ENCODE measurements at regions not wholly inside any gene's neighbourhood (a gene's known extent, or its start where the extent isn't known, plus 50 kb on each side); places are given as distances from the start of the nearest gene placed in this dataset.

DNA sequence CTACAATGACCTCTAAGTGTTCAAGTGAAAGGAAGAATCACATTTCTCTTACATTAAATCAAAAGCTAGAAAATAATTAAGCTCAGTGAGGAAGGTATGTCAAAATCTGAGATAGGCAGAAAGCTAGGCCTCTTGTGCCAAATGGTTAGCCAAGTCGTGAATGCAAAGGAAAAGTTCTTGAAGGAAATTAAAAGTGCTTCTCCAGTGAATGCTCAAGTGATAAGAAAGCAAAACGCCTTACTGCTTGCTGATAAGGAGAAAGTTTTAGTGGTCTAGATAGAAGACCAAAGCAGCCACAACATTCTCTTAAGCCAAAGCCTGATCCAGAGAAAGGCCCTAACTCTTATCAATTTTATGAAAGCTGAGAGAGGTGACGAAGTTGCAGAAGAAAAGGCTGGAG lies 932.3 kb upstream of the ACVR2A start:
- no peak for DNase-seq (ENCODE audit: low read depth in 2 of 2)

DNA sequence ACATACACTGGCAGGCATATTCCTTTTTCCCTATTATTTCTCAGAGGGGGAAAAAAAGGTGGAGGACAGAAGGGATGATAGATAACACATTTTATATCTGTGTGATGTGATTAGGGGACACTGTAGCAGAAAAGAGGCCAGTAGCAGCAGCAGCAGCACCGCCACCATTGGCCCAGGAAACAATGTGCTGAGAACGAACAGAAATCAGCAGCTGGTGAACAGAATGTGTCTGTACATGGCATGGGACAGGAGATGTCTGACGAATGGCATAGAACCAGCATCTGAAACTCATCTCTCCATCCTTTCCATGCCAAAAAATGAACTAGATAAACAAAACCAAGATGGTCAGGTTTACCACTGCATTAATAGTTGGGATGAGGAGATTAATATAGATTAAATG lies 936.1 kb upstream of the ACVR2A start:
- no peak for DNase-seq (ENCODE audit: low read depth in 2 of 2)

DNA sequence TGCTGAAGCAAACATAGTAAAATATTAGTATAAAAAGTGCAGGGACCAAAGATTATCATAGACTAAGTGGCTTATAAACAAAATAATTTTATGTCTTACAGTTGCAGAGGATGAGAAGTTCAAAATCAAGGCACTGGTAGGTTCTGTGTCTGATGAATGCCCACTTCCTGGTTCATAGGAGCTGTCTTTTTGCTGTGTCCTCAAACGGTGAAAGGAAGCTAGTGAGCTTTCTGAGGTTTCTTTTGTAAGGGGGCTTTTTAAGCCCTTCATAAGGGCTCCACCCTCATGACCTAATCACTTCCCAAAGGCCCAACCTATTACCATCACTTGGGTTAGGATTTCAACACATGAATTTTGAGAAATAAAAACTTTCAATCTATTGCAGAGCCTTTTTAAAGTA lies 946.7 kb upstream of the ACVR2A start:
- DNase-seq (ENCODE audit: low read depth in 2 of 2), result no peak

DNA sequence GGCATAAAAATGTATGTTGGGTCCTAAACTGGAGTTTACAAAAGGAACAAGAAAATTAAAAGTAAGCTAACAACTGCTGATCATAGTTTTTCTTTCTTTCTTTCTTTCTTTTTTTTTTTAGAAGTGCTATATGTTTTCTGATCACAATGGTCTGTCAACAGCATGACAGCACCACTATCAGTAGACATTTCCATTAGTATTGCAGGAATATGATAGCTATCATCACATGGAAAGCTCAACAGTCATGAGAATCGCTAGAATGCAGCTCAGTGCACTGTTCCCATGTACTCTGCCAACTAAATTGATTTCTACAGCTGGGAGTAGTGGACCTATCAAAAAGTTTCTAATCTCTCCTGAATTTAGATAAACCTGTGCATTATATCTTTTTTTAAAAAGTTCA lies 950.3 kb upstream of the ACVR2A start:
- DNase-seq (ENCODE audit: low read depth in 2 of 2), result peak in 1 of 2 donors; percentile 10

DNA sequence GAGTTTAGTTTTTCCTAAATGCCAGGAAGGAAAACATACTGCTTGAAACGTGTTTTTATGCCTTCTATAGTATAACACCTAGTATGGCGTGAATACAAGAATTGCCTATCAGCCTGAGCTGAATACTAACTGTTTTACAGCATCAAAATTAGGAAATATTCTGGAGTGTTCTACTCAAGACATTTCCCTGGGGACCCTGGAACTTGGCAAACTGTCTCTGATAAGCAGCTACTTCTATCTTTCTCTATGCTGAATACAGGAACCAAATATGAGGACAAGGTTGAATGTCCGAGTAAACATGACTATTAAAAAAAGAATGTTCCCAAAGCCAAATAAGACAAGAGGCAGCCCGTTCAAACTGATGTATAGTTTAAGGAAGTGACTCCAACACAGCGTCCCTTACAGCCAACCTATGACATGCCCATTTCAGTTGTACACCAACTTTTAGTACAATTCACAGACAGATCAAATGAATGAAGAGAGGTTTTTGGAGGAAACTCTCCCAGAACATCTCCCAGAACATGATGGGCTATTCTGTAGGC lies 951.3 kb upstream of the ACVR2A start:
- DNase-seq (ENCODE audit: low read depth in 2 of 2), result peak in 1 of 2 donors; percentile 11

DNA sequence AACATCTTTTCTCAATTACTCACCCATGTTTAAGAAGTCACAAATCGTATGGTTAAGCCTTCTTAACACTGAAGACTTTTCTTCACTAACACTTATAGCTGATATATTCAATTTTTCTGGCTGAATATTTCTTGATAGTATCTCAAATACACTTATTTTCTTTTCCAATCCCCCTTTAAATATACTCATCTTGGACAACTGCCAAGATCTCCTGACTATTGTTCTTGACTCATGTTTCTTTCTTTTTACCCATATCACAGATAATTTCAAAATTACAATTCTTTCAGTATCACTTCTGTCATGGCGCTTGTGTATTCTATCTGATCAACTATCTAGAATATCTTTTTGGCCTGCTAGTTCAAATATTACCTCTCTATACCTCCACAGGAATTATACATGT lies 954.3 kb upstream of the ACVR2A start:
- DNase-seq (ENCODE audit: low read depth in 2 of 2), result peak; percentile 58 to 62

DNA sequence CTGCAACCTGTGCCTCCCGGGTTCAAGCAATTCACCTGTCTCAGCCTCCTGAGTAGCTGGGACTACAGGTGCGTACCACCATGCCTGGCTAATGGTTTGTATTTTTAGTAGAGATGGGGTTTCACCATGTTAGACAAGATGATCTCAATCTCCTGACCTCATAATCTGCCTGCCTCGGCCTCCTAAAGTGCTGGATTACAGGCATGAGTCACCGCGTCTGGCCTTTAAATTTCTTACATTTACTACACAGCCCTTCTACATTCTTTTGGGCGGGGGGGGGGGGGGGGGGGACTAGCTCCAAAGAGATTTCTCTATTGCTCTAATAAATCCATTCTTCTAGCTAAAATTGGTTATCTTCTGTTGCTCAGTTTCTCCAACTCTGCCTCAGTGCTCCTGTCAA lies 964.9 kb upstream of the ACVR2A start:
- DNase-seq (ENCODE audit: low read depth in 2 of 2), result no peak

DNA sequence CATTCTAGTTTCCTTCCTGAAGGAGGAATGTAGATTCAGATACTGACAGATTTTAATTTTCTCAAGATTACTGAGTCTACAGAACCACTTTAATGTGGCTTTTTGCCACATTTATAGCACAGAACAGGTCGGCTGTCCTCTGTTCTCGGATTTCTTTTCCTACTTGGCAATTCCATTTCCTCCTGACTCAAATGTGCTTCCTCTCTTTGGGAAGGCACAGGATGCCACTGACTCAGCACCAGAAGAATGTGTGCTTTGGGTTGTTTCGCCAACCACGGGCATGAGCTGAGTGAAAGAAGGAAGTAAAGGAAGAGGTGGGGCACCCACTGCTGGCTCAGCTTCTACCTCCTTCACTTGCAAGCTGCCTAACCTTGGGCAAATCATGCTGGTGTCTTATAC lies 970.6 kb upstream of the ACVR2A start:
- DNase-seq (ENCODE audit: low read depth in 2 of 2), result peak; percentile 86 to 95

DNA sequence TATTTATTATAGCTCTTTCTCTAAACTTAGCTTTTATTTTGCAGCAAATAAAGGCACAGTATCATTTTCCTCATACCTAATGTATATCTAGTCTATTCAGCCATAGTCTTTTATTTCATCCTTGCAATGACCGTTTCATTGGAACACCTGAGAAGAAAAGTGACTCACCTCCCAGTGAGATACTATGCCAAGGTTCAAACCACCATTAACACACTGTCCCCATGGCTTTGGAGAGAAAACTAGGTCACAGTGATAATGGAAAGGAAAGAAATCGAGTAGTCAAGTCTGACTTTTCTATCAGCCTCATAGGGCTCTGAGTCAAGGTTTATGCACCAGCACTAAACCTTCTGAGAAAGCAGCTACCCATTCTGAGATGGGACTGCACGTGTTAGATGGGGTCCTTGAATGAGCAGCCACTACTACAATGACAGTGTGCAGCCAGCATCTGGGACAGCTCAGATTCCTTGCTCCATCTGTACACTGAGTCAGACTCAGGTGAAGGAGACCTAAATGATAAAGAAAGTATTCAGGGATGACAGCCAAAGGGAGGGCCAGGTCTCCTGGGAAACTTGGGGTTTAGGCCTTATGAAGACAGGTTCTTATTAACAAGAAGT lies 971.1 kb upstream of the ACVR2A start:
- no peak for DNase-seq (ENCODE audit: low read depth in 2 of 2)

DNA sequence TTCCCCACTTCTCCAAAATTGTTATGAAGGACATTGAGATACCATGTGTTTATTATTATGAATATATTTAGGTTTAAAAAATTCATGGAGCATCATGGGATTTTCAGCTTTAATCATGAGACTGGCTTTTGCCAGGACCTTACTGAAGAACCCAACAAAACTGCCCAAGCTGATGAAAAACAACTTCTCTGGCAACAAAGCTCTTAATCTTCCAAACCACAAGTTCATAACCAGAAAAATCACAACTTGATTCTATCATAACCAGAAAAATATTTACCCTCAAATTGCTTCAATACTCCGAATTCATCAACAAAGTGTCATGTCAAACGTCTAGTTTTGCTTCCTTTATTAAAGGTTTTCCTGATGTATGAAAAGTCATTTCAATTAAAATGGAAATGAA lies 971.8 kb upstream of the ACVR2A start:
- DNase-seq (ENCODE audit: low read depth in 2 of 2), result no peak

DNA sequence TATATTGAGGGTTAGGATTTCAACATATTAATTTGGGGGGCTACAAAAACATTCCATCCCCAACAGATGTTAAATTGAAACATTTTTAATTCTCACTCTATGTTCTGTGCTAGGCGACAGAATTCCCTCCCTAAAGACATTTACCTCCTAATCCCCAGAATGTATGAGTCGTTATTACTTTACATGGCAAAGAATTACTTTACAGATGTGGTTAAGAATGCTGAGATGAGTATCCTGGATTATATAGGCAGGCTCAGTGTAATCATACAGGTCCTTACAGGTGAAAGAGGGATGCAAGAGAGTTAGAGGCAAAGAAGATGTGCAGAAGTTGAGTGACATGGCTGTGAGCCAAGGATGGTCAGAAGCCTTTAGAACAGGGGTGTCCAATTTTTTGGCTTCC lies 974.1 kb upstream of the ACVR2A start:
- DNase-seq (ENCODE audit: low read depth in 2 of 2), result no peak

DNA sequence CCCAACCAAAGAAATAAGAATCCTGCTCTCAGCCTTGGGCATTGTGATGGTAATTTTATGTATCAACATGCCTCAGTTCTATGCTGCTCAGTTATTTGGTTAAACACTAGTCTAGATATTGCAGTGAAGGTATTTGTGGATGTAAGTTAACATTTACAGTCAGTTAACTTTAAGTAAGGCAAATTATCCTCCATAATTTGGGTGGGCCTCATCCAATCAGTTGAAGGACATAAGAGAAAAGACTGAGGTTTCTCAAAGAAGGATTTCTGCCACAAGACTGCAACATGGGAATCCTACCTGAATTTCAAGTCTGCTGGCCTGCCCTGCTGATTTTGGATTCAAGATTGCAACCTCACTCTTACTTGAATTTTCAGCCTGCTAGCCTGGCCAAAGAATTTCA lies 975.5 kb upstream of the ACVR2A start:
- no peak for DNase-seq (ENCODE audit: low read depth in 2 of 2)

DNA sequence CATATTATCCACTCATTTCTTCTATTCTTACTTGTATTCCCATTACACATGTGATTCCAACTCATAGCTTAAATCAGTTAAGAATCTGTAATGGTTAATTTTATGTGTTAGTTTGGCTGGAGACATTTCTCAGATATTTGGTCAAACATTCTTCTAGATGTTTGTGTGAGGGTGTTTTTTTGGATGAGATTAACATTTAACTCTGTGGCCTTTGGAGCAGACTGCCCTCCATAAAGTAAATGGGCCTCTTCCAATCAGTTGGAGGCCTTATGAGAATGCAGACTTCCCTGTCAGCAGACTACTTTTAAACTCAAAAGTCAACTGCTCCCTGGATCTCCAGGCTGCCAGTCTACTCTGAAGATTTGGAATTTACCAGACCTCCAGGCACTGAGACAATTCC lies 976.8 kb upstream of the ACVR2A start:
- DNase-seq (ENCODE audit: low read depth in 2 of 2), result no peak

DNA sequence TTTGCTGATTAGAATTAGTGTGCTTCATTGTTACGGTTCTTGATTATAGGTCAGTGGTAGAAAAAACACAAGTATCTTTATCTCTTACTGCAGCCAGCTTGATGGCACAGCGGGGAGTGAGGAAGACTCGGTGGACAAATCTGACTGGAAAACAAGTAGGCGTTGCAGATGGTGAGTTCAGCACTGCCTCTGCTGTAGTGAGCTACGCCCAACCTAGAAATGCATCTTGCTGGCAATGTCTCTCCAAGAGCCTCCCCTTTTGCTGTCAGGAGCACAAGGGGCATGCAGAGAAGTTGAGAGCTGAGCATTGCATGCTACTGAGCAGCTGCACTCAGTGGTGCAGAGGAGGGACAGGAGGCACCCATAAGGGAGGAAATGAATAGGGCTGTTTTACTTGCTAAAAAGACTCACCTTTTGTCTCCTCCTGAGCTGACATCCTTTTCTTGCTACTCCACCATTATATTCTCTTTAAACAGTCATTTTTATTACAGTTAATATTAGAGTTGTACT lies 977.3 kb upstream of the ACVR2A start:
- DNase-seq (ENCODE audit: low read depth in 2 of 2), result no peak

DNA sequence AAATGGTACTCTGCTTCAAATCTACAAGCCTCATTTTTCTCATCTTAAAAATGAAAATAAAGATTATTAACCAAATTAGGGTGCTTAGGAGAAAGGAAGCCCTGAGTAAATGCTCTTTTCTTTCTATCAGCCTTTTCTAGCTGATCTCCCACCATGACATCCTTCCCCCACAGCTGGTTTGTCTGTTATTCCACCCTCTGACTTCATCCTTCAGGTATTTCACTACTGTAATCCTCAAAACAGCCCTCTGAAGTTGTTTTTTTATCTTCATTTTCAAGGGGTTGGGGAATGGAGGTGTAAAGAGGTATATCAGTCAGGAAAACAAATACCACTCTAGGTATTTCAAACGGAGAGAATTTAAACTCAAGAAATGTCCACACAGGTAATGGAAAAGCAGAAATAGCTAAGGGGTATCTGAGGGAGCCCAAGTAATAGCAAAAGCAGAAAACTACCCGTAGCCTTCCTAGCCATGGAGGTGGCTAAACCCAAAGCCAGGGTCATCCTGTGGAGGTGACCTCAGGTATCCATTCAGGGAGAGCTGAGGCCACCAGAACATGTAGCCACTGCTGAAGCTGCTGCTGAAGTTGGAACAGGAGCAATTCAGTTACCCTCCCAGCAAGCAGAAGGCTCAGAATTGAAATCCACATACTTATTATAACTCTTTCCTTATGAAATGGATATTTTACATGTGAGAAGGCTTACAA lies 990.9 kb upstream of the ACVR2A start:
- peak in 1 of 2 donors; percentile 20 for DNase-seq (ENCODE audit: low read depth in 2 of 2)

DNA sequence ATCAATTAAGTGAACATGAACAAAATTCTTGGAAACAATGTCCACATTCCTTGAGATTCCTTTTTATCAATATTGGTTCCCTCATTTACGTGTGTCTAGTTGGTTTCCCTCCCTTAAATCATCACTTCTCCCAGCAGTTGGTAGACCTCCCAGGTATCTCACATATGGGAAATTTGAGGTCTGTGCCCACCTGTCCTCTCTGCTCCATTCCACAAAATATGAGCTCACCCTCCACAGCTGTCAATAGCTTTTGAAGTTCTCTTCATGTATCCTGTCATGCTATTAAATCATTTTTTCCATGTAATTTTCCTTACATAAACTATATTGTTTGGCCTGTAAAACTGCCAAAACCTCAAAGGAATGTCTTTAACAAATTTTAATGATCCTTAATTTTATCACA lies 992.2 kb upstream of the ACVR2A start:
- DNase-seq (ENCODE audit: low read depth in 2 of 2), result peak in 1 of 2 donors; percentile 8

DNA sequence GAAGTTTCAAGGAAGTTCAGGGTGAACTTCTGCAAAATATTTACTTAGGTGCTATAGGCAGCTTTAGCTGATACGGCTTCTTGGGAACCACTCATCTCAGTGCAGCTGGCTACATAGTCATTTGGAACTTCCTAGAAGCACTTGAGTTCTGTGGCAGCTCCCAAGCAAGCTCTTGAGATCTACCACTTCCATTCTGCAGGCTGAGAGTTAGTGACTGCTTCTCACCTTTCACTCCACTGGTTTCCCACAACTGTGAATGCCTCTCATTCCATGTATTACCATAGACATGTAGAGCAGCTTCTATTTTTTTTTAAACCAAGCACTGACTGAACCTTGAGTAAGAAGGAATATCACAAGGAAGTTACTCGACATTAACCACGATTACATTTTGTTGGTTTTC lies 994.1 kb upstream of the ACVR2A start:
- DNase-seq (ENCODE audit: low read depth in 2 of 2), result no peak

DNA sequence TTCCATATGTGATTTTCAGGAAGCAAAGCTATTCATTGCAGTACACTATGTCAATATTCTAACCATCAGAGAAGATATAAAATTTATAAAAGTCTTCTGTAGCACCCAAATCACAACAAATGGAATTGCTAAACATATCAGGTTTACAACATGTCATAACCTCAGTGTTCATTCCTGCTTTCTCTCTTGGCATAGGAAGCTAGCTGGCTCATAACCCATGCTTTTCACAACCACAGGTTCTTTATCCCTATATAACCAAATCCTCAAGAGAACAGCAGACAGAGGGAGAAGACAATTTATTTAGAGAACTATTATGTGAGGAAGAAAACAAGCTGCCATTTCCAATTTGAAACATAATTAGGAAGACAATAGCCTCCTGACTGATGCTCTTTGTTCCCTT lies 997.0 kb upstream of the ACVR2A start:
- no peak for DNase-seq (ENCODE audit: low read depth in 2 of 2)

DNA sequence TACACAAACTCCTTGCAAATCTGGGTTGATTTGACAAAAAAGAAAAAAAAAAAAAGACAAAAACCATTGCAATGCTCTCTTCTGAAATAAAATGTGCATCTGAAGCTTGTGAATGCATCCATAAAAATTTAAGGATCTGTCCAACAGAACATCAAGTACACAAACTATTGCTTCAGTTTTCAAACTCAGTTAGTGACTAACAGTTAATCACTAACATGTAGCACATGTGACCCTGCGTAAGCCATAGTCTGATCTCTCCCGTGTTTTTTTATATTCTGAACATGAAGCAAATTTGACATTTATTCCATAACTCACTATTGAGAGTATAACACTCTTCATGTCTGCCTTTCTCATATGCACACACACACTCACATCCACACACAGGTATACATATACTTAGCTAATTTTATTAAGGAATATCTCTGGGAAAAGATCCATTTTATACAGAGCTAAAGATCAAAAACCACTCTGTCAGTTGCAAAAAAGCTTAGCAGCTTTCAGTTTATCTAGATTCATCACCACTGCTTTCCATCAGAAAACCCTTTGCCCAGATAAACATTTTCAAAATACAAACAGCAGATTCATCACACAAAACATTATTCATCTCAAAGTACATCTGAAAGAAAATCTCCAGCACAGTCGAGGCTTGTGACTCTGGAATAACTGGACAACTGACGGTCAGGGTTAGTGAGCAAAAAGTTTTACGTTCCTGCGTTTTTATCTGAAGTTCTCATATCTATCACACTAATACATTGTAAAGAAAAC lies 1000.4 kb upstream of the ACVR2A start:
- DNase-seq (ENCODE audit: low read depth in 2 of 2), result peak in 1 of 2 donors; percentile 24

DNA sequence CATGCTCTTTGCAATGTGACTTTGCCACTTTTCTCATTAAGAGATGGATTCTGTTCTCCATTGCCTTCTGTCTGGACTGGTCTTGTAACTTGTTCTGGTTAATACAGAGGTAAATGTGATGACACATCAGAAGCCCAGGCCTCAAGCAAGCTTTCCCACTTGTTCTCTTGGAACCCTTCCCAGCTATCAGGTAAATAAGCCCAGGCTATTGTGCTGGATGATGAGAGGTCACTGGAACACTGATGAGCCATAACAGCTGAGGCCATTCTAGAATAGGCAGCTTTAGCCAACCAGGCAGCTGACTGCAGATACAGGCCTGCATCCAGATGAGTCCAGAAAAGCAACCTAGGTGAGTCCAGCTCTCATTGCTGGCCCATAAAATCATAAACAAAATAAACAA lies 1007.0 kb upstream of the ACVR2A start:
- peak; percentile 41 to 86 for DNase-seq (ENCODE audit: low read depth in 2 of 2)

DNA sequence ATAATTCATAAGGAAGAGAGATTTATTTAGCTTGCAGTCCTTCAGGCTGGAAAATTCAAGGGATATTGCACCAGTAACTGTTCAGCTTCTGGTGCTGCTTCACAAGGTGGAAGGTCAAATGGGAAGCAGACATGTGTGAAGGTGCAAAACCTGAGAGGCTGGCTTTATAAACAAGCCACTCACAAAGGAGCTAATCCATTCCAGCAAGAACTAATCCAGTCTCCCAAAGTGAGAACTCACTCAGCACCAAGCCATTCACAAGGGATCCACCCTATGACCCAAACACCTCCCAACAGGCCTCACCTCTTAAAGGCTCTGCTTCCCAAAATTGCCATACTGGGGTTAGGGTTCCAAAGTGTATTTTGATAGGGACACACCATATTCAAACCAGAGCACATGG lies 1018.4 kb upstream of the ACVR2A start:
- no peak for DNase-seq (ENCODE audit: low read depth in 2 of 2)

DNA sequence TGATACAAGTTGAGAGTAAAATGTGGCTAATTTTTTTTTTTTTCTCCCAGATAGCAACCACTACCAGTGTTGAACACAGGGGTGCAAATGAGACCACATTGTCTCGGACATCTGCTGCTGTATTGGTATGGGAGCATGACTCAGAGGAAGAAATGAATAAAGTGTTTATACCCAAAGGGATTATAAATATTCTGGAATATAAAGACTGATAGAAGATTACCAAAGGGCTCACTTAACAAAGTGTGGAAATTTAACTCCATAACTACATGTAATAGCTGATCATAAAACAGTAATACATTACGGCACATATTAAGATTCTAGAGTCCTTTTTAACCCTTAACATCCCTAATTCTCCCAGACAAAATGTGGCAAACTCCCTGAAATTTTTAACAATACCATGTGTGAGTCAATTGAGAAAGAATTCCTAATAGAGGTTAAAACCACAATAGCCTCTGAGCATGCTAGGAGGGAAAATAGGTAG lies 1023.0 kb upstream of the ACVR2A start:
- DNase-seq (ENCODE audit: low read depth in 2 of 2), result peak; percentile 77 to 92

Measured in lung microvascular endothelial cell (primary cell).